Urinary bladder (tissue), 3 donors: ENCODE measurements at regions not wholly inside any gene's neighbourhood (a gene's known extent, or its start where the extent isn't known, plus 50 kb on each side); places are given as distances from the start of the nearest gene placed in this dataset.
"Not testable (repeated sequence)": the region's sequence is repeated elsewhere in the genome, so short reads cannot be mapped to it uniquely, and the experiment has no call there.

Experiments used
- DNase-seq: peaks from one replicate; pipeline ENCODE4 v3.0.0-alpha.2; 2015; ENCODE audit errors: extremely low spot score
- H3K27ac ChIP-seq: one replicate; pipeline ENCODE4 v1.5.1; 2013; ENCODE audit warnings: low read depth, mild to moderate bottlenecking, moderate library complexity
- H3K36me3 ChIP-seq: one replicate; pipeline ENCODE4 v1.6.1; 2013; ENCODE audit warnings: mild to moderate bottlenecking, moderate library complexity; ENCODE audit not compliant: insufficient read depth
- H3K4me1 ChIP-seq: one replicate; pipeline ENCODE4 v1.6.1; 2013; ENCODE audit warnings: mild to moderate bottlenecking, moderate library complexity; ENCODE audit not compliant: insufficient read depth
- H3K4me3 ChIP-seq: one replicate; pipeline ENCODE4 v1.5.1; 2013; ENCODE audit warnings: low read depth, low read length
- WGBS: extraction: QIAGEN DNeasy Blood & Tissue Kit; methylation state at CpG from one replicate; pipeline ENCODE4 v1.1.7; 2013; 5-methylcytosine and 5-hydroxymethylcytosine counted together
- donor health status: healthy with polysubstance abuse.
- donor health status: healthy.

DNA sequence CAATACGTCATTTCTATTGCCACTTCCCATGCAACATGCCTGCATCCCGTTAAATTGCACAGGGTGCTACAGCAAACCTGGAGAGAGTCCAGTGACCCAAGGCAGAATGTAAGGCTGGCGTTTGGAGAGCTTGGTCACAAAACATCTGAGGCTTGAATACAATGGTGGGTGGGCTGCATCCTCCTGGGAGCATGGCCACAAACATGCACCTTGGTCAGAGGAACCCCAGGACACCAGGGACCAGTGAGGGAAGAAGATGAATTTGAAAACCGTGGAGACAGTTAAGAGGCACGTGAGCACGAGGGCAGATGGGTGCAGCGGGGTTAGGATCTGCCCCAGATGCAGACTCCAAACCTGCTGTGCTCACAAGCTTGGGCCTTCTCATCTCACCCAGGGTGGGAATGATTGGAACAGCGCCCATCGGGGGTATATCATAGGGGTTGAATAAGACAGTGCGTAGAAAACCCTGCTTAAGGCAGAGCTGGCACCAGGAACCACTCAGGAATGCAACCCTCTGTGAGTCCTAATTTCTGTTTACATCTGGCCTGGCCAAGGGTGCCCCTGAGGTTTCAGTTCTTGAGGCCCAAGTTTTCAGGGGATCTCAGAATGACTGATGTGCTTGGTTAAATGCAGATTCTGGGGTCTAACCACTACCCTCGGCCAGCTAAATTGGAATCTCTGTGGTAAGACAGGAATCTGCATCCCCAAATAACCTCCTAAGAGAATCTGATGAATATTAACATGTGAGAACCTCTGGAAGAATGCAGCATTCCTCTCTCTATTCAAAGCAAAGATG is 97.2 kb downstream of the ARL4C start:
- H3K36me3 ChIP-seq, result no peaks in the 10 kb centered on the region
- H3K27ac ChIP-seq, result no peak overlapping the region
- 85% methylated on average over 11 of the region's 11 CpGs for WGBS
- no peak overlapping the region for H3K4me3 ChIP-seq
- no peaks in the 10 kb centered on the region for H3K4me1 ChIP-seq
- no peak for DNase-seq

DNA sequence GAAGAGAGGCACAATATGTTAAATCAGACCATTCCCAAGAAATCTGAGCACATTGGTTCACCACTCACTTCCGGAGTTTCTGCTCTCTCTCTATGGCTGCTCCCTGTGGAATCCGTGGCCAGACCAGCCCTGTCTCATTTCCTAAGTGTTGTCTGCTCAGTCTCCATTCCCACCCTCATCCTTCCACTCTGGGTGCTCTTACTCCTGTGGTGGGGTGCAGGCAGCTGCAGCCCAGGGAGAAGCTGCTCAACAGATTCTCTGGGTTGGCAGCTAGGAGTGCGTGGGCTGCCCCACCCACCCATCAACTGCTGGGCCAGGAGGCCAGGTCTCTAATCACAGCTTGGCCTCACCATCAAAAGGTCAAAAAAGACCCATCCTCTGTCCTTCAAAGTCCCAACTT is 98.3 kb downstream of the ARL4C start:
- no peak for DNase-seq
- no peak overlapping the region for H3K4me3 ChIP-seq
- no peaks in the 10 kb centered on the region for H3K36me3 ChIP-seq
- H3K27ac ChIP-seq, result no peak overlapping the region
- 79% methylated on average over 3 of the region's 3 CpGs for WGBS
- no peaks in the 10 kb centered on the region for H3K4me1 ChIP-seq

DNA sequence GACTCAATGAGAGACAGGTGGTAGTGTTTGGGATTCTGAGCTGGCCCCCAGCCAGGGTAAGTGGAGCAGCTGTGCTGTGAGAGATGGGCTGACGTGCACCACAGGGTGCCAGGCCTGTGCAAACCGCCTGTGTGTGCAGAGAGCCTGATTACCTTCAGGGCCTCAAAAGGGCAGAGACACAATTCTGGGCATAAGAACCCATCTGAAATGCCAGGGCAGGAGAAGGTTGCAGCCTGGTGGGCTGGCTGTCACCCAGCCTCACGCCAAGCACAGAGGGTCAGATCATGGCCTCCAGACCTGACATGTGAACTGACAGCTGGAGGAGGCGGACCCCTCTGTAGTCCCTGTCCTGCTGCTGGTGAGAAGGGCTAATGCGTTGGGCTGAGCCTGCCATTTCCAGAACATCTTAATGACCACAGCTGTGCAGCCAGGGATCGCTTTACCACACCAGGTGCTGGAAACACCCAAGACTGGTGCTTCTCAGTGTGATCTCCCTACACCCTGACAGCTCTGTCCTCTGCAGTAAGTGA is 100.9 kb downstream of the ARL4C start:
- Histone ChIP-seq H3K36me3 (no peaks in the 10 kb centered on the region), H3K27ac (no peak overlapping the region), H3K4me3 (no peak overlapping the region), H3K4me1 (no peaks in the 10 kb centered on the region)
- DNase-seq, result no peak
- 66% methylated on average over 6 of the region's 6 CpGs for WGBS

DNA sequence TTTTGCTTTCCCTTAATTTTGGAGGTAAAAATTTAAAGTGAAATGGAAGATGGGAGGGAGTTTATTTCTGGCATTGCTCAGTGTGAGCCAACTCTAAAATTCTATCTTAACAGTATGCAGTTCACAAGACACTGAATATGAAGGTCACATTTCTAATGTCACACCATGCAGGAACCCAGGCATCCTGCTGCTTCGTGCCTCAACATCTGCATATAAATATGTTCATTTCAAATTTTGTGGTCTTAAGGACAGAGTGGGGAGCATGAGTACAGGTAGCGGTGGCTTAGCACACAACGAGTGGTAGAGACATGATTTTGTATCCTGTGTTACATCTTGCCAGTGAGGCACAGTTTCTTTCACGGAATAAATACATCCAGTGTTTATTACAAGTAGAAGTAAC is 102.4 kb downstream of the ARL4C start:
- no peak overlapping the region for H3K27ac ChIP-seq
- no peaks in the 10 kb centered on the region for H3K36me3 ChIP-seq
- no peaks in the 10 kb centered on the region for H3K4me1 ChIP-seq
- DNase-seq, result no peak
- no peak overlapping the region for H3K4me3 ChIP-seq
- 90% methylated on average over 4 of the region's 4 CpGs for WGBS

DNA sequence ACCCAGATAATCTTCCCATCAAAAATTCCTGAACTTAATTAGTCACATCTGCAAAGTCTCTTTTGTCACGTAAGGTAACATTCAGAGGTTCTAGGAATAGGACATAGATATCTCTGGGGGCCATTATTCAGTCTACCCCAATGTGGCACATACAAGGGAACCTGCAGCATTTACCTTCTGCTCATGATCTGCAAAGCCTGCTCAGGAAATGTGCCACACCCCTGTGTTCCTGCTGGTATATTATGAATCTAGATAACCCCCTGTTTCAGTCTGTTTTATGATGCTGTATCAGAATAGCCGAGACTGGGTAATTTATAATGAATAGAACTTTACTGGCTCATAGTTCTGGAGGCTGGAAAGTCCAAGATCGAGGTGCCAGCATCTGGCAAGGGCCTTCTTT is 103.5 kb downstream of the ARL4C start:
- WGBS, result 83% methylated on average over 3 of the region's 3 CpGs
- DNase-seq, result no peak
- Histone ChIP-seq H3K4me1 (no peaks in the 10 kb centered on the region), H3K27ac (no peak overlapping the region), H3K36me3 (no peaks in the 10 kb centered on the region), H3K4me3 (no peak overlapping the region)

DNA sequence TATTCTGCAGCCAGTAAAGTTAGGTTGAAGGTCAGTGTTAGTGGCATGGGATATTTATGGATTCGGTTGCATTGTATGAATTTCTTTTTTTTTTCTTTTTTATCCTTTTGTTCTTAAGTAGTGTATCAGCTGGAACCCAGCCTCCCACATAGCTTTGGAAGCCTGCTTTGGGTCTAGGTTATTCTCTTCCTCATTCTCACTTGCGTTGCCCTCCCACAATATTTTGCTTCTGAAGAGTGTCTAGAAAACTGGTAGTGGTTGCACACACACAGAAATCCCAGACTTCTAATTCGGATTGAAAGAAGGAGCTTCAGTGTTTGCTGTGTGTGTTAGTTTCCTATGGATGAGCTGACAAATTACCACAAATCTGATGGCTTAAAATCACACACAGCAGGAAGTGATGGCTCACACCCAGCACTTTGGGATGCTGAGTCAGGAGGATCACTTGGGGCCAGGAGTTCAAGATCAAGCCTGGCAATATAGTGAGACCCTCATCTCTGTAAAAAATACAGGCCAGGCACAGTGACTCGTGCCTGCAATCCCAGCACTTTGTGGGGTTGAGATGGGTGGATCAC is 104.8 kb downstream of the ARL4C start:
- H3K36me3 ChIP-seq, result no peaks in the 10 kb centered on the region
- no peak for DNase-seq
- WGBS, result 82% methylated on average over 4 of the region's 4 CpGs

DNA sequence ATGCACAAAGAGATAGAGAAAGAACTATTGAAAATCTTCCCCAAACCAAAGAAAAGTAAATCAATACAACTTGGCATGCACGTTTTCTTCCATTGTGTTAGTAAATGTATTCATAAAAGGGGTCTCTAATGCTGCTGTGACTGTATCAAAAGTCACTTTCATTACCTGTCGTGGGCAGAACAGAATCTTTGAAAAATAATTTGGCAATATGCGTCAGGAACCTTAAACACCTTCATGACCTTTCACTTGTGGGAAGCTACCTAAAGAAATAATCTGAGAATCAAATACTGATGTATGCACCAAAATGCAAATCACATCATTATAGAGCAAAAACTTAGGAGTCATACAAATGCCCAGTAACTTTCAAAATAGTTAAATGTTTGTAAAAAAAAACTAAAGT is 105.3 kb downstream of the ARL4C start:
- H3K4me1 ChIP-seq, result no peaks in the 10 kb centered on the region
- H3K4me3 ChIP-seq, result no peak overlapping the region
- 82% methylated on average over 3 of the region's 3 CpGs for WGBS

More for the DNA sequence above, 104.8 kb downstream of the ARL4C start:
- Histone ChIP-seq H3K4me1 (no peaks in the 10 kb centered on the region), H3K27ac (no peak overlapping the region), H3K4me3 (no peak overlapping the region)

DNA sequence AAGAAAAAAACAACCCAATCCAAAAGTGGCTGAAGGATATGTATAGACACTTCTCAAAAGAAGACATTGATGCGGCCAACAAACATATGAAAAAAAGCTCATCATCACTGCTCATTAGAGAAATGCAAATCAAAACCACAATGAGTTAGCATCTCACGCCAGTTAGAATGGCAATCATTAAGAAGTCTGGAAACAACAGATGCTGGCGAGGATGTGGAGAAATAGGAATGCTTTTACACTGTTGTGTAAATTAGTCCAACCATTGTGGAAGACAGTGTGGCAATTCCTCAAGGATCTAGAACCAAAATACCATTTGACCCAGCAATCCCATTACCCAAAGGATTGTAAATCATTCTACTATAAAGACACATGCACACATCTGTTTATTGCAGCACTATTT is 107.2 kb downstream of the ARL4C start:
- 93% methylated on average over 3 of the region's 3 CpGs for WGBS
- DNase-seq, H3K27ac ChIP-seq, H3K4me3 ChIP-seq, H3K4me1 ChIP-seq, H3K36me3 ChIP-seq: not testable (repeated sequence)

More for the DNA sequence above, 105.3 kb downstream of the ARL4C start:
- Histone ChIP-seq H3K27ac (no peak overlapping the region), H3K36me3 (no peaks in the 10 kb centered on the region)
- DNase-seq, result no peak

DNA sequence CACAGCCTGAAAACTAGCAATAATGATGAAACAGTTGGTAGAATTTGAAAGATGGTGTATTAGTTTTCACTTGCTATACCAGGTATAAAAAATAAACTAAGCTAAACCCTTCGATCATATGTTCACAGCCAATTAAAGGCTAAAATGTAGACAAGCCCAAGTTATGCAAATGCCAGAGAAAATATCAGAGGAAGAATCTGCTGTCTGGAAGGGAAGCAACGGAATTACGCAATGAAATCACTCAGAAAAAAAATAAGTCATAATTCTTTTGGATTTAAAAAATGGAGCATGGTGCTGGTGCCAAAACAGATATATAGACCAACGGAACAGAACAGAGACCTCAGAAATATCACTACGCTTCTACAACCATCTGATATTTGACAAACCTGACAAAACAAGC is 108.3 kb downstream of the ARL4C start:
- Histone ChIP-seq H3K27ac (no peak overlapping the region), H3K36me3 (no peaks in the 10 kb centered on the region), H3K4me3 (no peak overlapping the region), H3K4me1 (no peaks in the 10 kb centered on the region)
- DNase-seq, result no peak
- WGBS, result 57% methylated on average over 5 of the region's 5 CpGs

DNA sequence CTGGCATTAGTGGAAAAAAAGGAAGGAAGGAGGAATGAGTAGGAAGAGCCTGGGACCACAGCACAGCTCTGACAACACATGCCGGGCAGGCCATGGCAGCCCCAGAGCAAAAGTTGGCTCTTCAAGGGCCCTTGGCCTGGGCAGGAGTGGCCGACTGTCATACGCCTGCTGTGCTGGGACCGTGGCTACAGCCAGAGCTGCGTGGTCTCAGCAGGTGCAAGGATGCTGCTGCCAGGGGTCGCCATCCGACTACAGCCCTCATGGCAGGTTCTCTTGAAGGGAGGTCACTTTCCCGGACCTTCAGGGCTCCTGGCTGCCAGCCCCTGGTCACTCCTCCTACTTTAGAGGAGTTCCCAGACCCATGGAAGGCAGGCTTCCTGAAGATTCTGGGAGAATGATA is 109.9 kb downstream of the ARL4C start:
- Histone ChIP-seq H3K36me3 (no peaks in the 10 kb centered on the region), H3K4me1 (no peaks in the 10 kb centered on the region), H3K27ac (no peak overlapping the region), H3K4me3 (no peak overlapping the region)
- 97% methylated on average over 8 of the region's 8 CpGs for WGBS
- no peak for DNase-seq

DNA sequence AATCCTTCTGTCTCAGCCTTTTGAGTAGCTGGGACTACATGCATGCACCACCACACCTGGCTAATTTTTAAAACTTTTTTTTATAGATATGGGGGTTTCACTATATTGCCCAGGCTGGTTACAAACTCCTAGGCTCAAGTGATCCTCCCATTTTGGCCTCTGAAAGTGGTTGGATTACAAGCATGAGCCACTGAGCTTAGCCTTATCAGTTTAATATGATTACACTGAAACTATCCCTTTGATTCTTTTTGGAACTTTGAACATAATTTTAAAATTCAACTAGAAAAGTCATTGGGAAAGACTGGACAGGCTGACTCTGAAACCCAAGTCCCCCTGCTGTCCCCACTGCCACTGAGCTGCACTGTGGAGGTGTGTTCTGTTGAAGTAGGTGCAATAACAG is 114.8 kb downstream of the ARL4C start:
- no peaks in the 10 kb centered on the region for H3K36me3 ChIP-seq
- no peak overlapping the region for H3K27ac ChIP-seq
- DNase-seq, result no peak
- H3K4me1 ChIP-seq, result no peaks in the 10 kb centered on the region
- H3K4me3 ChIP-seq, result no peak overlapping the region

DNA sequence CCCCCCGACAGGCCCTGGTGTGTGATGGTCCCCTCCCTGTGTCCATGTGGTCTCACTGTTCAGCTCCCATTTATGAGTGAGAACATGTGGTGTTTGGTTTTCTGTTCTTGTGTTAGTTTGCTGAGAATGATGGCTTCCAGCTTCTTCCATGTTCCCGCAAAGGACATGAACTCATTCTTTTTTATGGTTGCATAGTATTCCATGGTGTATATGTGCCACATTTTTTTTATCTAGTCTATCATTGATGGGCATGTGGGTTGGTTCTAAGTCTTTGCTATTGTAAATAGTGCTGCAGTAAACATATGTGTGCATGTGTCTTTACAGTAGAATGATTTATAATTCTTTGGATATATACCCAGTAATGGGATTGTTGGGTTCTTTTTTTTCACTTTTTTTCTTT is 117.9 kb downstream of the ARL4C start:
- H3K4me1 ChIP-seq, H3K4me3 ChIP-seq, DNase-seq, H3K36me3 ChIP-seq, H3K27ac ChIP-seq: not testable (repeated sequence)
- WGBS, result 90% methylated on average over 2 of the region's 2 CpGs

DNA sequence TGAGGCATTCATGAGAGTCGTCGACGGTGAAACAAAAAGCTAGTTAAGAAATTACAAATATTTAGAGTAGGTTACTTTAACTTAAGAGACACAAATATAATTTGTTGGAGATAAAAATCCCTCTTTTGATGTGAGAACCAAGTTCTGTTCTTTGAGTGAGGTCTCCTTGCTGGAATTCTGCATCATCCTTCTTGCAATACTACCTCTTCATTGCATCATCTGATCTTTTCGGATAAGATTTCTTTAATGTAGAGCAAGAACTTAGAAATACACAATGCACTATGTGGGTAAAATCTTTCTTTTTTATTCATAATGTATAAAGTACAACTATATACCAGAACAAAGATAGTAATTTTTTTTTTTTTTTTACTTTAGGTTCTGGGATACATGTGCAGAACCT is 118.4 kb downstream of the ARL4C start:
- DNase-seq, result no peak
- 63% methylated on average over 4 of the region's 4 CpGs for WGBS
- no peaks in the 10 kb centered on the region for H3K4me1 ChIP-seq
- H3K27ac ChIP-seq, result no peak overlapping the region
- H3K36me3 ChIP-seq, result no peaks in the 10 kb centered on the region
- H3K4me3 ChIP-seq, result no peak overlapping the region

DNA sequence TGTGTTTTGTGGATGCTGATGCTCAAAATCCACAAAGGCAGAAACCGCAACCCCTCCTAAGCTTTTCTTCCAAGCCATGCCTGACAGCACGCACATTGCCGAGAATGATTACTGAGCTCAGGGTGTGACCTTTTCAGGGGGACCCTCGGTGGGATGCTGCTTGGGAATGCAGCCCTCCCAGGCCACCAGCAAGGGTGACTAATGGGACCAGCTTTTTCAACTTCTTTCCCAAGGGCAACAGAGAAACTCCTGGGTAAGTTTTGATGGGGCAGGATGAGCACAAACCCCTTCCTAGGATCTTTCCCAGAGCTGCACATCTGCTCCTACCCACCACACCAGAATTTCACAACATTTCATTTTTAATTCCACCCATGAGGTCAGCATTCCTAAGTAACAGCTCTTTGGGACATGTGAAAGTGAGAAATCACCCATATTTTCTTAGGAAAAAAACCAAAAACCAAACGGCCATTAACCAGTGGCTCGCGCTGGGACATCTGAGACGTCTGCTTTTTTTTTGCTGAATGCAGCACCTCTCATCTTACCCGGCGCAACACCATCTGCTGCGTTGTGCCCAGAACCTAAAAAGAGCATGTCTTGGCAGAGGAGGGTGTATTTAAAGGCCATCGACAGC is 119.0 kb downstream of the ARL4C start:
- WGBS, result 49% methylated on average over 12 of the region's 12 CpGs
- Histone ChIP-seq H3K36me3 (no peaks in the 10 kb centered on the region), H3K4me3 (no peak overlapping the region), H3K27ac (no peak overlapping the region), H3K4me1 (no peaks in the 10 kb centered on the region)
- DNase-seq, result no peak
